ENCODE measurements at regions not wholly inside any gene's neighbourhood (a gene's known extent, or its start where the extent isn't known, plus 50 kb on each side); places are given as distances from the start of the nearest gene placed in this dataset.
"Not testable (repeated sequence)": the region's sequence is repeated elsewhere in the genome, so short reads cannot be mapped to it uniquely, and the experiment has no call there.

DNA sequence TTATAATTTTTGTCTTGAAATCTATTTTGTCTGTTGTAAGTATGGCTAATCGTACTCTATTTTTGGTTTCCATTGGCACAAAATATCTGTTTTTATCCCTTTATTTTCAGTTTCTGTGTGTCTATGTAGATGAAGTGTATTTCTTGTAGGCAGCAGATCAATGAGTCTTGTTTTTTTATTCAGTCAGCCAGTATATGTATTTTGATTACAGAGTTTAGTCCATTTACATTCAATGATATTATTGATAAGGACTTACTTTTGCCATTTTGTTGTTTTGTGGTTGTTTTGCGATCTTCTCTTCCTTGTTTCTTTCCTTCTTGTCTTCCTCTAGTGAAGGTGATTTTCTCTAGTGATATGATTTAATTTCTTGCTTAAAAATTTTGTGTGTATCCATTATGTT, 336.3 kb upstream of the SPRY2 start:
- DNase-seq = no peak

- DNase-seq = not testable (repeated sequence)
Observed at GRCh38 chr13:80675442-80675841, 334.5 kb upstream of the SPRY2 start.

GRCh38 chr13:80671773-80672172, 330.8 kb upstream of the SPRY2 start:
- no peak for DNase-seq

- DNase-seq = no peak
Observed at GRCh38 chr13:80669112-80669511, 328.2 kb upstream of the SPRY2 start.

DNA sequence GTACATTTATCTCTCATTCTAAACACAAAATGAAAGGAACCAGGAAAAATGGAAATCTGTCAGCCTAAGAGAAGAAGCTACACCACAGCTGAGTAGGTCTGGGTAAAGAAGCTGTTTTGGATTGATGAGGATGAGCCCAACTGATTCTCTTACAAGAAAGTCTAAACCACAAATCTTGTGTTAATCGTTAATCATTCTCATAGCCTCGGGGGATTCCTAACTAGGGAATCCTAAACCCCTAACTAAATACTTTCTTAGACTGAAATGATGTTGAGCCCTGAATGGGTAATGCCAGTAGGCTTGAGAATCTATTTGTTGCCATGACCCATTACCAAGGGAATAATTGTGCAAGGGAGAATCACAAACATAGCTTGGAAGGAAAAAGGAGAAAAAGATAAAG, 327.5 kb upstream of the SPRY2 start:
- no peak for DNase-seq

DNA sequence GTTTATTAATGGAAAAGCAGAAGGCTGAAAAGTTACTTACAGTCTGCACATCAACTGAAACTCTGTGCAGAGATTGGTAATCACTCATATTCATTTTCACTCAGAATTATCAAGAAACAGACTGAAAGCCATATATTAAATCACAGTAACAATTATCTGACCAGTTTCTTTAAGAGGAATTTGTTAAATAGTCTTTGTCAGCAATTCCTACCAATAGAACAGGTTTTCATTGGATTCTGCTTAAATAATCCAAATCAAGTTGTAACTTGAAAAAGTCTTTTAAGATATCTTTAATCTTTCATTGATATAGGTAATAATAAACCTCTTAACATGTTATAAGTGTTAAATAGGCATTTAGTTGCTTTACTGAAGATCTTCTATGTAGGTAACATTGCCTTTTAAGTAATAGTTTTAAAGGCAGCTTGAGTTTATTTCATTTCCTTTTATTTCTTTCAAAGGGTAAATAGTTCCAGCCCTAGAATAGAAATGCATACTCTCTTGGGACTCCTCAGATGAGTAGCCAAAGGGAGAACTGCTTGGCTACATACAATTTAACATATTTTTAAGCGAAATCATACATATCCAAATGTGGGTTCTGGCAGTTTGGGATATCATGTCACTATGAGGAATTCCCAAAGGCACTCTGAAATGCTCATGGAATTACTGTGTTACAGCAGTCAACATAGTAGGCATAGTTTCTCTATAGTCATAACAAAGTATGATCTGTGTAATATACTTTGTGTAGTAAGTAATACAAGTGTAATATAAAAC, 326.0 kb upstream of the SPRY2 start:
- no peak for DNase-seq

GRCh38 chr13:80665792-80666333, 324.9 kb upstream of the SPRY2 start:
- DNase-seq = no peak

- DNase-seq = no peak
Observed at GRCh38 chr13:80664950-80665349, 324.0 kb upstream of the SPRY2 start.

DNA sequence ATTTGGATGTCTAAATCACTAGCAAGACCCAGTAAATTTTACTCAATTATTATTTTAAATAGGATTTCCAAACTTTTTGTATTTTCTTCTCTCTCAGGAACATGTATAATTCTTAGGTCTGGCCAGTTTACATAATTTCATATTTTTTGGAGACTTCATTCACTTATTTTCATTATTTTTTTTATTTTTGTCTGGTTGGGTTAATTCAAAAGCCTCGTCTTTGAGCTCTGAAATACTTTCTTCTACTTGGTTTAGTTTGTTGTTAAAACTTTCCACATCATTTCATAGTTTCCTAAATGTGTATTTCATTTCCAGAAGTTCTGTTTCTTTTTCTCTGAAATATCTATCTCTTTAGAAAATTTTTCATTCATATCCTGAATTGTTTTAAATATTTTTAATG, 322.9 kb upstream of the SPRY2 start:
- no peak for DNase-seq

DNA sequence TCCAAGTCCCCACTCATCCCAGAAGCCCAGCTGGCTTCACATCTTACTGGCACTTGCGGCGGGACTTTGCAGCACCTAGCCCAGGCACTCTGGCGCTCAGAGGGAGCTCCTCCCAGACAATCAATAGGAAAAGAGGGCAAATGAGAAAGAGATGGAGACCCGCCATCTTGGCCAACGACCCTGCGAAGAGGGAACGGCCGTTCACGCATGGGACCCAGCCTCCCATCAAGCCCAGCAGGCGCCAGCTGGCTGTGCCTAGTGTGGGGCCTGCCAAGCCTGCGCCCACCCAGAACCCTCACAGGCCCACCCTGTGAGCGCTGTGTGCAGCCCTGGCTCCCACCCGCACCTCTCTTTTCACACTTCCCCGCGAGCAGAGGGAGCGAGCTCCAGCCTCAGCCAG, 317.8 kb upstream of the SPRY2 start:
- no peak for DNase-seq

GRCh38 chr13:80656512-80656904, 315.6 kb upstream of the SPRY2 start:
- no peak for DNase-seq

DNA sequence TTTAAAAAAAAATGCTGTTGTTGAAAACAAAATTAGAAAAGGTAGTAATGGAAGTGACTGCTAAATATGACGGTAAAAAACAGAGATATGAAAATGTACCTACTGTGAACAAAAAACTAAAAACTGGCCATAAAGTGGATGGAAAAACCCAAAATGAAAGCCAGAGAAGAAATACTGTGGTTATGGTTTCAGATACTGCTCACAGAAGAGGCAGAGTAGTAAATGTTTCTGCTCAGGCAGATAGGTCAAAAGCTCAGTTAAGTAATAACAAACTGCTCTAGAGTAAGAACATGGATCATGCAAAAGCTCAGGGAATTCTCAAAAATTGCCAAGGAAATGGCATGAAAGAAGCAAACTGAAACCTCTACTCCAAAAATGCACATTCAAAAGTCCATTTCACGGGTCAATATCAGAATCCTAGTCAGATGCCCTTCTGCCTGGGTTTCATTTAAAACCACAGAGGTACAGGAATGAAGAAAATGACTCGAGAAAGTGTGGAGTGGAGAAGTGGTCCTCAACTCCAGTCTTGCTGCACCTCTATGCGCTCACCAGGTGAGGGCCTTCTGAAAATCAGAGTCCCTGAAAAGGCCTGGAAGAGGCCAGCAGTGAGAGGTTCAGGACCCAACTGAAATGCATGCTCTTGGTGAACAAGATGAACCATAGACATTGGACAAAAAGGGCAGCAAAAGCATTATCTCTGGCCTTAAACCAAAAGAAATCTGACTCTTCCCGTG, 315.0 kb upstream of the SPRY2 start:
- DNase-seq = no peak

GRCh38 chr13:80654638-80655249, 313.8 kb upstream of the SPRY2 start:
- no peak for DNase-seq

DNA sequence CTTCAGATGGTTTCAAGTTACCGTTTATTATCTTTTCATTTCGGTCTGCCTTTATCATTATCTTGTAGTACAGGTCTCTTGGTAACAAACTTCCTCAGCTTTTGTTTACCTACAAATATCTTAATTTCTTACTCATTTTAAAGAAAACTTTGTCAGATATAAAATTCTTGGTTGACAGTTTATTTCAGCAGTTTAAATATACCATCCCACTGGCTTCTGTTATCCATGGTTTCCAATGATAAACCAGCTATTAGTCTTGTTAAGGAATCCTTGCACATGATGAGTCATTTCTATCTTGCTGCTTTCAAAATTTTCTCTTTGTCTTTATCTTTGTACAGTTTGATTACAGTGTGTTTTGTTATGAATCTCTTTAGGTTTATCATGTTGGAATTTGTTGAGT, 308.3 kb upstream of the SPRY2 start:
- no peak for DNase-seq

GRCh38 chr13:80642641-80643040, 301.7 kb upstream of the SPRY2 start:
- no peak for DNase-seq

DNA sequence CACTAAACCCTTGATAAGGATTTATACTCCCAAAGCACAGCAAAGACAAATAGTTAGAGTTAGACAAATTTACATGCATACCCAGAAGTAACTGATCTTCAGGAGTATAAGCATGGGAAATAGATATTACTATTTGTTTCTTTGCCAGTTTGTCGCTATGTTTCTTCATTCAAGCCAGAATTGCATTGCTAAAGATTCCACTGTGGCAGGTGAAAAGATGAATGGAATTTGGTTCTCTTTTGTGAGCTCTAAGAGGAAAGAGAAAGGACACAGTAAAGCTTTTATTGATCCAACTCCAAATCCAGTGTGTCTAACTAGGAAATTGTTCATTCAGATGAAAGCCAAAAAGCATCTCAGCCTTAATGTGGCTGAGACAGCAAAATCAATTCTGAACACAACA, 292.3 kb upstream of the SPRY2 start:
- DNase-seq = no peak

DNA sequence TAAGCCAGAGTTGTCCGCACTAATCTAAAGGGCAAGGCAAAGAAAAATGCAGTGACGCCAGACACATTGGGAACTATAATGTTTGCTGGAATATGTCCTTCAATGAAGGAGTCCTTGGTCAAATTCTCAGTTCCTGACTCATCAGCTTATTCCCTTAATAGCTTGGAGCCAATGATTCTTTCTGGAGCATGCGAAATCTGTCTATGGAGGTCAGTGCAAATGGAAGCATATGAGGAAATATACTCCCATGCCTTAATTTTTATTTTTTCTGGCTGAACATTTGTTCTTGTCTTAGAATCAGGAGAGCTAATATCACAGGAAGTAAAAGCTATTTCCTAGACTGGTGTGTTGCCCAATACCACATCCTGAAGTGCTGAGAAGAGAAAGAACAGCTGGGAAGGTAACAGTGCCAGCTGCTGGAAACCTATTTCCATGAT, 289.8 kb upstream of the SPRY2 start:
- DNase-seq = no peak

DNA sequence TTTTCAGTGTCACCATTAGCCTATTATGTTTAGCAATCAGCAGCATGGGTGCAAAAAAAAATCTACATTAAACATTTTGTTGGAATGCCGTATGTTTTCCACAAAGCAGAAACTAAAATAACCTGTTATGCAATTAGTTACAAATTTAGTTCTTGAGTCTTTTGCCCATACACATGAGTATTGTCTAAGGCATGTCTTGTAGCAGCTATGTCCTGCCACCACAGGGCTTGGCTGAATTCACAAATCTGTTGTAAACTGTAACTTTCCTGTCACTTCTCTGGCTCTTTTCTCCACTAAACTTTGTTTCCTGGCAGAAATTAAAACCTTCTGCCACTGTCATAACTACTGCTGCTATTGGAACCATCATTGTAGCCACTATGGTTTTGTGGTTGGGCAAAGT, 277.9 kb upstream of the SPRY2 start:
- no peak for DNase-seq

DNA sequence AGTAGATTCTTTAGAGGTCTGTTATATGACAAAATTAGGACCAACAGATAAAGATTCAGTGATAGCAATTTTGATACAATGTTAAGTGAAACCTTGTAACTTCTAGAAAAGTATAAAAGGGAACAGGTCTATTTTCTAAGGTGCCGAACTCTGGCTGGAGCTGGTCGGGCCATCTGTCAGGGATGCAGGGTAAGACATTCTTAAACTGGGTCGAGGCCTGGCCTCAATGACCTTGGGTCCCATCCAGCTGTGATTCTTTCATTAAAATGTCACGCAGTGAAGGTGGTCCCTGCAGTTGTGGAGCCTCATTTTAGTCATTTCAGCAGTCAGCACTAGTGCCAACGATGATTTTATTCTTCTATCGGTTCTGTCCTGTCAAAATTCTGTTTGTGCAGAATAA, 271.9 kb upstream of the SPRY2 start:
- DNase-seq = no peak

DNA sequence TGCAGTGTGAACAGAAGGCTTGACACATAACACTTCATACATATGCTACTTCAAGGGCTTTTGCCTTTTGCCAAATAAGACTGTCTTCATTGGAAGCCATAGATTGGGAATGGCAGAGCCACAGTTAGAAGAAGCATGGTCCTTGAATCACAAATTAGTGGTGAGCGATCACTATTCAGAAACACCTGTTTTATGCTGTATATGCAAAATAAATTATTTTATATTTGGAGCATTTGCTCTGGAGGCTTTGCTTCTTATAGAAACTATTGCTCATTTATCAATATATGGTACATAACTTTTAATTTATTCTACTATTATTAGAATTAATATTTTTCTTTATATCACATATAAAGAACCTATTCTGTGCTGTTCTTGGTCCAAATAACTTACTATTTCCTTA, 270.4 kb upstream of the SPRY2 start:
- no peak for DNase-seq

- DNase-seq = no peak
Observed at GRCh38 chr13:80605716-80606115, 264.8 kb upstream of the SPRY2 start.

GRCh38 chr13:80605011-80605410, 264.1 kb upstream of the SPRY2 start:
- DNase-seq = no peak

GRCh38 chr13:80604098-80604497, 263.2 kb upstream of the SPRY2 start:
- no peak for DNase-seq

- no peak for DNase-seq
Observed at GRCh38 chr13:80603351-80603750, 262.4 kb upstream of the SPRY2 start.
